ENCODE measurements at regions not wholly inside any gene's neighbourhood (a gene's known extent, or its start where the extent isn't known, plus 50 kb on each side); places are given as distances from the start of the nearest gene placed in this dataset.

- TF ChIP-seq CTCF (IDR thresholded peaks at IDR 0.05; ENCODE audit: unreplicated experiment), result no peak
- H3K9me3 Mint-ChIP-seq (ENCODE audit: low read depth, unreplicated experiment), result no peaks in the 10 kb centered on the region
- intact Hi-C loops (cut with micrococcal nuclease; ENCODE audit: unreplicated experiment), result no loop called here
- H3K27ac Mint-ChIP-seq (ENCODE audit: unreplicated experiment), result no peak overlapping the region
- peaks cover 96% of the 10 kb centered on the region for H3K27me3 Mint-ChIP-seq (ENCODE audit: unreplicated experiment)
- DNase-seq, result no peak
- H3K4me3 Mint-ChIP-seq (ENCODE audit: low read depth, unreplicated experiment), result no peak overlapping the region
- no peaks in the 10 kb centered on the region for H3K36me3 Mint-ChIP-seq (ENCODE audit: insufficient read depth, unreplicated experiment)
- CTCF ChIA-PET, result no interaction called here
- BruUV-seq (replicated peaks), result no TSS peak
- H3K4me1 Mint-ChIP-seq (ENCODE audit: low read depth, unreplicated experiment), result no peaks in the 10 kb centered on the region
Measured at GRCh38 chr11:45395947-45396346, 109.8 kb upstream of the SYT13 start.

GRCh38 chr11:45395421-45395820 lies 109.3 kb upstream of the SYT13 start:
- intact Hi-C loops (cut with micrococcal nuclease; ENCODE audit: unreplicated experiment), result no loop called here
- CTCF ChIA-PET, result no interaction called here
- Mint-ChIP-seq H3K4me1 (ENCODE audit: low read depth, unreplicated experiment) (no peaks in the 10 kb centered on the region), H3K27ac (ENCODE audit: unreplicated experiment) (no peak overlapping the region), H3K9me3 (ENCODE audit: low read depth, unreplicated experiment) (no peaks in the 10 kb centered on the region), H3K27me3 (ENCODE audit: unreplicated experiment) (peaks cover 96% of the 10 kb centered on the region), H3K4me3 (ENCODE audit: low read depth, unreplicated experiment) (no peak overlapping the region), H3K36me3 (ENCODE audit: insufficient read depth, unreplicated experiment) (no peaks in the 10 kb centered on the region)
- BruUV-seq (replicated peaks), result no TSS peak
- no peak for TF ChIP-seq CTCF (IDR thresholded peaks at IDR 0.05; ENCODE audit: unreplicated experiment)
- DNase-seq, result no peak

GRCh38 chr11:45394294-45395085 lies 108.3 kb upstream of the SYT13 start:
- CTCF ChIA-PET, result no interaction called here
- Mint-ChIP-seq H3K4me1 (ENCODE audit: low read depth, unreplicated experiment) (no peaks in the 10 kb centered on the region), H3K27ac (ENCODE audit: unreplicated experiment) (no peak overlapping the region), H3K27me3 (ENCODE audit: unreplicated experiment) (peaks cover 96% of the 10 kb centered on the region), H3K9me3 (ENCODE audit: low read depth, unreplicated experiment) (no peaks in the 10 kb centered on the region), H3K36me3 (ENCODE audit: insufficient read depth, unreplicated experiment) (no peaks in the 10 kb centered on the region), H3K4me3 (ENCODE audit: low read depth, unreplicated experiment) (no peak overlapping the region)
- intact Hi-C loops (cut with micrococcal nuclease; ENCODE audit: unreplicated experiment), result no loop called here
- no peak for DNase-seq
- no peak for TF ChIP-seq CTCF (IDR thresholded peaks at IDR 0.05; ENCODE audit: unreplicated experiment)
- BruUV-seq (replicated peaks), result no TSS peak

- no peaks in the 10 kb centered on the region for H3K4me1 Mint-ChIP-seq (ENCODE audit: low read depth, unreplicated experiment)
- H3K27ac Mint-ChIP-seq (ENCODE audit: unreplicated experiment), result no peak overlapping the region
- BruUV-seq (replicated peaks), result no TSS peak
- DNase-seq, result no peak
- no peaks in the 10 kb centered on the region for H3K36me3 Mint-ChIP-seq (ENCODE audit: insufficient read depth, unreplicated experiment)
- CTCF ChIA-PET, result no interaction called here
- H3K9me3 Mint-ChIP-seq (ENCODE audit: low read depth, unreplicated experiment), result no peaks in the 10 kb centered on the region
- peaks cover 96% of the 10 kb centered on the region for H3K27me3 Mint-ChIP-seq (ENCODE audit: unreplicated experiment)
- H3K4me3 Mint-ChIP-seq (ENCODE audit: low read depth, unreplicated experiment), result no peak overlapping the region
- TF ChIP-seq CTCF (IDR thresholded peaks at IDR 0.05; ENCODE audit: unreplicated experiment), result no peak
- intact Hi-C loops (cut with micrococcal nuclease; ENCODE audit: unreplicated experiment), result no loop called here
Measured at GRCh38 chr11:45393826-45394225, 107.7 kb upstream of the SYT13 start.

Data from Calu3 (cell line).